ENCODE measurements at regions not wholly inside any gene's neighbourhood (a gene's known extent, or its start where the extent isn't known, plus 50 kb on each side); places are given as distances from the start of the nearest gene placed in this dataset.

- Mint-ChIP-seq H3K9me3 (no peaks in the 10 kb centered on the region), H3K4me1 (ENCODE audit: low read depth) (no peaks in the 10 kb centered on the region), H3K36me3 (ENCODE audit: insufficient read depth in 2 of 2) (peaks cover 0 to 1% of the 10 kb centered on the region in 2 donors), H3K4me3 (no peak overlapping the region), H3K27me3 (ENCODE audit: low read depth) (peaks cover 12% of the 10 kb centered on the region), H3K27ac (no peak overlapping the region)
- no peak for DNase-seq
- ATAC-seq (replicated peaks in 1 of 2): no peak
These were observed 400.3 kb upstream of the SMIM21 start for GRCh38 chr18:75827751-75828287.

- no peaks in the 10 kb centered on the region for H3K4me1 Mint-ChIP-seq (ENCODE audit: low read depth)
- H3K36me3 Mint-ChIP-seq (ENCODE audit: insufficient read depth in 2 of 2): peaks cover 0 to 1% of the 10 kb centered on the region in 2 donors
- ATAC-seq (replicated peaks in 1 of 2) (no peak), DNase-seq (no peak)
- peaks cover 13% of the 10 kb centered on the region for H3K27me3 Mint-ChIP-seq (ENCODE audit: low read depth)
- H3K4me3 Mint-ChIP-seq: no peak overlapping the region
- no peaks in the 10 kb centered on the region for H3K9me3 Mint-ChIP-seq
- no peak overlapping the region for H3K27ac Mint-ChIP-seq
These were observed 397.2 kb upstream of the SMIM21 start for GRCh38 chr18:75824661-75825060.

GRCh38 chr18:75823471-75823870 lies 396.0 kb upstream of the SMIM21 start:
- Mint-ChIP-seq H3K27me3 (ENCODE audit: low read depth) (peaks cover 13% of the 10 kb centered on the region), H3K4me3 (no peak overlapping the region), H3K36me3 (ENCODE audit: insufficient read depth in 2 of 2) (peaks cover 0 to 1% of the 10 kb centered on the region in 2 donors), H3K27ac (no peak overlapping the region), H3K4me1 (ENCODE audit: low read depth) (no peaks in the 10 kb centered on the region), H3K9me3 (no peaks in the 10 kb centered on the region)
- DNase-seq (no peak), ATAC-seq (replicated peaks in 1 of 2) (no peak)

- DNase-seq (no peak), ATAC-seq (replicated peaks in 1 of 2) (no peak)
- Mint-ChIP-seq H3K27me3 (ENCODE audit: low read depth) (peaks cover 6% of the 10 kb centered on the region), H3K9me3 (no peaks in the 10 kb centered on the region), H3K27ac (no peak overlapping the region), H3K4me1 (ENCODE audit: low read depth) (no peaks in the 10 kb centered on the region), H3K36me3 (ENCODE audit: insufficient read depth in 2 of 2) (no peaks in the 10 kb centered on the region), H3K4me3 (no peak overlapping the region)
These were observed 390.9 kb upstream of the SMIM21 start for GRCh38 chr18:75818383-75818782.

GRCh38 chr18:75815767-75816166 lies 388.3 kb upstream of the SMIM21 start:
- Mint-ChIP-seq H3K27ac (no peak overlapping the region), H3K4me1 (ENCODE audit: low read depth) (no peaks in the 10 kb centered on the region), H3K9me3 (no peaks in the 10 kb centered on the region), H3K27me3 (ENCODE audit: low read depth) (peaks cover 12% of the 10 kb centered on the region), H3K4me3 (no peak overlapping the region), H3K36me3 (ENCODE audit: insufficient read depth in 2 of 2) (no peaks in the 10 kb centered on the region)
- ATAC-seq (replicated peaks in 1 of 2) (no peak), DNase-seq (no peak)

- H3K27me3 Mint-ChIP-seq (ENCODE audit: low read depth): peaks cover 25% of the 10 kb centered on the region
- H3K4me3 Mint-ChIP-seq: no peak overlapping the region
- no peak for DNase-seq
- no peaks in the 10 kb centered on the region for H3K36me3 Mint-ChIP-seq (ENCODE audit: insufficient read depth in 2 of 2)
- no peak for ATAC-seq (replicated peaks in 1 of 2)
- H3K4me1 Mint-ChIP-seq (ENCODE audit: low read depth): no peaks in the 10 kb centered on the region
- H3K27ac Mint-ChIP-seq: no peak overlapping the region
- H3K9me3 Mint-ChIP-seq: no peaks in the 10 kb centered on the region
These were observed 385.3 kb upstream of the SMIM21 start for GRCh38 chr18:75812761-75813160.

GRCh38 chr18:75810961-75811551 lies 383.6 kb upstream of the SMIM21 start:
- no peak for ATAC-seq (replicated peaks in 1 of 2)
- no peak for DNase-seq
- H3K27me3 Mint-ChIP-seq (ENCODE audit: low read depth): peaks cover 25% of the 10 kb centered on the region
- H3K4me1 Mint-ChIP-seq (ENCODE audit: low read depth): no peaks in the 10 kb centered on the region
- H3K27ac Mint-ChIP-seq: no peak overlapping the region
- H3K4me3 Mint-ChIP-seq: no peak overlapping the region
- no peaks in the 10 kb centered on the region for H3K9me3 Mint-ChIP-seq
- no peaks in the 10 kb centered on the region for H3K36me3 Mint-ChIP-seq (ENCODE audit: insufficient read depth in 2 of 2)

GRCh38 chr18:75810516-75810915 lies 383.0 kb upstream of the SMIM21 start:
- Mint-ChIP-seq H3K36me3 (ENCODE audit: insufficient read depth in 2 of 2) (no peaks in the 10 kb centered on the region), H3K27me3 (ENCODE audit: low read depth) (peaks cover 25% of the 10 kb centered on the region), H3K4me3 (no peak overlapping the region), H3K4me1 (ENCODE audit: low read depth) (no peaks in the 10 kb centered on the region), H3K27ac (no peak overlapping the region), H3K9me3 (no peaks in the 10 kb centered on the region)
- DNase-seq: no peak
- no peak for ATAC-seq (replicated peaks in 1 of 2)

GRCh38 chr18:75809926-75810255 lies 382.4 kb upstream of the SMIM21 start:
- H3K27ac Mint-ChIP-seq: no peak overlapping the region
- no peak for DNase-seq
- H3K36me3 Mint-ChIP-seq (ENCODE audit: insufficient read depth in 2 of 2): no peaks in the 10 kb centered on the region
- H3K4me3 Mint-ChIP-seq: no peak overlapping the region
- H3K4me1 Mint-ChIP-seq (ENCODE audit: low read depth): no peaks in the 10 kb centered on the region
- ATAC-seq (replicated peaks in 1 of 2): no peak
- peaks cover 28% of the 10 kb centered on the region for H3K27me3 Mint-ChIP-seq (ENCODE audit: low read depth)
- no peaks in the 10 kb centered on the region for H3K9me3 Mint-ChIP-seq

GRCh38 chr18:75809151-75809925 lies 381.8 kb upstream of the SMIM21 start:
- Mint-ChIP-seq H3K27me3 (ENCODE audit: low read depth) (peaks cover 33% of the 10 kb centered on the region), H3K4me3 (no peak overlapping the region), H3K36me3 (ENCODE audit: insufficient read depth in 2 of 2) (no peaks in the 10 kb centered on the region), H3K4me1 (ENCODE audit: low read depth) (no peaks in the 10 kb centered on the region), H3K9me3 (no peaks in the 10 kb centered on the region), H3K27ac (no peak overlapping the region)
- DNase-seq (no peak), ATAC-seq (replicated peaks in 1 of 2) (no peak)

GRCh38 chr18:75805265-75805664 lies 377.8 kb upstream of the SMIM21 start:
- Mint-ChIP-seq H3K27me3 (ENCODE audit: low read depth) (peaks cover 33% of the 10 kb centered on the region), H3K4me1 (ENCODE audit: low read depth) (no peaks in the 10 kb centered on the region), H3K4me3 (no peak overlapping the region), H3K27ac (no peak overlapping the region), H3K36me3 (ENCODE audit: insufficient read depth in 2 of 2) (no peaks in the 10 kb centered on the region), H3K9me3 (no peaks in the 10 kb centered on the region)
- no peak for ATAC-seq (replicated peaks in 1 of 2)
- no peak for DNase-seq

- DNase-seq: no peak
These were observed 375.2 kb upstream of the SMIM21 start for GRCh38 chr18:75802681-75803080.

GRCh38 chr18:75801178-75801577 lies 373.7 kb upstream of the SMIM21 start:
- H3K27ac Mint-ChIP-seq: no peak overlapping the region
- H3K9me3 Mint-ChIP-seq: peaks cover 0 to 3% of the 10 kb centered on the region in 2 donors
- no peak for ATAC-seq (replicated peaks in 1 of 2)
- H3K27me3 Mint-ChIP-seq (ENCODE audit: low read depth): peaks cover 19% of the 10 kb centered on the region
- no peaks in the 10 kb centered on the region for H3K4me1 Mint-ChIP-seq (ENCODE audit: low read depth)
- no peak overlapping the region for H3K4me3 Mint-ChIP-seq
- DNase-seq: no peak
- no peaks in the 10 kb centered on the region for H3K36me3 Mint-ChIP-seq (ENCODE audit: insufficient read depth in 2 of 2)

More at GRCh38 chr18:75802681-75803080, 375.2 kb upstream of the SMIM21 start:
- Mint-ChIP-seq H3K9me3 (no peaks in the 10 kb centered on the region), H3K4me1 (ENCODE audit: low read depth) (no peaks in the 10 kb centered on the region), H3K27ac (no peak overlapping the region), H3K36me3 (ENCODE audit: insufficient read depth in 2 of 2) (no peaks in the 10 kb centered on the region), H3K4me3 (no peak overlapping the region), H3K27me3 (ENCODE audit: low read depth) (peaks cover 19% of the 10 kb centered on the region)
- no peak for ATAC-seq (replicated peaks in 1 of 2)

GRCh38 chr18:75800331-75800648 lies 372.8 kb upstream of the SMIM21 start:
- no peak for DNase-seq
- H3K9me3 Mint-ChIP-seq: peaks cover 0 to 3% of the 10 kb centered on the region in 2 donors
- H3K27me3 Mint-ChIP-seq (ENCODE audit: low read depth): peaks cover 19% of the 10 kb centered on the region
- H3K27ac Mint-ChIP-seq: no peak overlapping the region
- no peak overlapping the region for H3K4me3 Mint-ChIP-seq
- no peak for ATAC-seq (replicated peaks in 1 of 2)
- no peaks in the 10 kb centered on the region for H3K36me3 Mint-ChIP-seq (ENCODE audit: insufficient read depth in 2 of 2)
- H3K4me1 Mint-ChIP-seq (ENCODE audit: low read depth): no peaks in the 10 kb centered on the region
